IMR-90 (cell line): ENCODE measurements at regions not wholly inside any gene's neighbourhood (a gene's known extent, or its start where the extent isn't known, plus 50 kb on each side); places are given as distances from the start of the nearest gene placed in this dataset.

Experiments used
- ATAC-seq: fragments of 200-7000 bp; cut with Tn5 transposase; 2 replicates; pipeline ENCODE4 v1.9.1; 2020; ENCODE audit warnings: low read depth, mild to moderate bottlenecking, moderate library complexity
- BruUV-seq: library from RNA; stranded (reverse); fragments of 400-500 nt; replicated peaks from 2 replicates; lab custom pipeline; 2021; lab: Mats Ljungman, UMichigan
- CTCF ChIA-PET: fragments of 300-600 bp; formaldehyde crosslinking; extraction: SDS; loops from one replicate; lab custom pipeline; 2021; ENCODE audit warnings: antibody characterized with exemption; lab: Yijun Ruan, JAX
- POLR2A ChIA-PET: fragments of 300-600 bp; sonication (Branson Sonifier 250); formaldehyde crosslinking; loops from one replicate; lab custom pipeline; 2022; ENCODE audit warnings: antibody characterized with exemption; ENCODE audit not compliant: unreplicated experiment; lab: Charles Lee
- DNase-seq: peaks from one replicate; pipeline ENCODE4 v3.0.0; 2013
- H2AFZ ChIP-seq: replicated peaks from 2 replicates; pipeline ENCODE3; 2013; ENCODE audit warnings: low read length, mild to moderate bottlenecking; ENCODE audit not compliant: poor library complexity
- H2AK5ac ChIP-seq: 2 replicates; pipeline ENCODE4 v1.6.1; 2013; ENCODE audit warnings: low read depth, low read length, inconsistent platforms
- H2AK9ac ChIP-seq: replicated peaks from 2 replicates; pipeline ENCODE3; 2013; ENCODE audit warnings: mild to moderate bottlenecking, low read depth, low read length, moderate library complexity; ENCODE audit not compliant: poor library complexity
- H2BK120ac ChIP-seq: 2 replicates; pipeline ENCODE4 v1.6.1; 2013; ENCODE audit warnings: low read depth, low read length, inconsistent platforms
- H2BK15ac ChIP-seq: 3 replicates; pipeline ENCODE4 v1.6.1; 2013; ENCODE audit warnings: low read depth, low read length, inconsistent platforms
- H2BK20ac ChIP-seq: 2 replicates; pipeline ENCODE4 v1.6.1; 2013; ENCODE audit warnings: low read depth, mild to moderate bottlenecking, inconsistent platforms, low read length, moderate library complexity
- H2BK5ac ChIP-seq: 2 replicates; pipeline ENCODE4 v1.6.1; 2013; ENCODE audit warnings: mild to moderate bottlenecking, low read depth, low read length, inconsistent platforms; ENCODE audit not compliant: poor library complexity, severe bottlenecking
- H3K14ac ChIP-seq: replicated peaks from 2 replicates; pipeline ENCODE4 v1.6.1; 2013; ENCODE audit warnings: low read depth, low read length, inconsistent platforms
- H3K18ac ChIP-seq: 2 replicates; pipeline ENCODE4 v1.6.1; 2013; ENCODE audit warnings: low read depth, low read length, control low read depth
- H3K23ac ChIP-seq: 2 replicates; pipeline ENCODE4 v1.6.1; 2013; ENCODE audit warnings: low read depth, low read length, inconsistent platforms
- H3K27ac ChIP-seq: 2 replicates; pipeline ENCODE4 v1.5.1; 2013; ENCODE audit warnings: mild to moderate bottlenecking, control low read depth, low read length; ENCODE audit not compliant: insufficient read depth
- H3K27me3 ChIP-seq: 2 replicates; pipeline ENCODE4 v1.6.1; 2013; ENCODE audit warnings: low read length; ENCODE audit not compliant: control insufficient read depth, insufficient read depth
- H3K36me3 ChIP-seq: 2 replicates; pipeline ENCODE4 v1.6.1; 2013; ENCODE audit warnings: low read length, mixed read lengths; ENCODE audit not compliant: control insufficient read depth, insufficient read depth
- H3K4ac ChIP-seq: 2 replicates; pipeline ENCODE4 v1.6.1; 2013; ENCODE audit warnings: low read depth, low read length, inconsistent platforms
- H3K4me1 ChIP-seq: 2 replicates; pipeline ENCODE4 v1.6.1; 2013; ENCODE audit warnings: low read length, mixed read lengths; ENCODE audit not compliant: control insufficient read depth, insufficient read depth
- H3K4me2 ChIP-seq: 2 replicates; pipeline ENCODE4 v1.6.1; 2013; ENCODE audit warnings: low read depth, mild to moderate bottlenecking, control low read depth, low read length, moderate library complexity
- H3K4me3 ChIP-seq: 2 replicates; pipeline ENCODE4 v1.5.1; 2013; ENCODE audit warnings: low read depth, mild to moderate bottlenecking, control low read depth, low read length, moderate library complexity; ENCODE audit not compliant: insufficient read depth
- H3K56ac ChIP-seq: 2 replicates; pipeline ENCODE4 v1.6.1; 2013; ENCODE audit warnings: low read length, inconsistent platforms; ENCODE audit not compliant: insufficient read depth; ENCODE audit errors: extremely low read depth
- H3K79me1 ChIP-seq, 2 experiments: 2 replicates each; pipeline ENCODE4 v1.6.1; 2013; ENCODE audit warnings: low read length in 2 of 2, inconsistent platforms in 1 of 2, low read depth in 1 of 2
- H3K9ac ChIP-seq: 2 replicates; pipeline ENCODE4 v1.6.1; 2013; ENCODE audit warnings: low read depth, low read length, control low read depth
- H3K9me1 ChIP-seq: 2 replicates; pipeline ENCODE4 v1.6.1; 2013; ENCODE audit warnings: low read length, inconsistent platforms; ENCODE audit not compliant: insufficient read depth
- H3K9me3 ChIP-seq: 2 replicates; pipeline ENCODE4 v1.6.1; 2013; ENCODE audit warnings: low read length; ENCODE audit not compliant: control insufficient read depth, insufficient read depth
- H4K20me1 ChIP-seq: 2 replicates; pipeline ENCODE4 v1.6.1; 2013; ENCODE audit warnings: low read length, inconsistent platforms; ENCODE audit not compliant: insufficient read depth
- H4K5ac ChIP-seq: 2 replicates; pipeline ENCODE4 v1.6.1; 2013; ENCODE audit warnings: mild to moderate bottlenecking, low read depth, low read length, control low read depth
- H4K8ac ChIP-seq, 2 experiments: 2 replicates each; pipeline ENCODE4 v1.6.1; 2013; ENCODE audit warnings: low read depth in 2 of 2, low read length in 2 of 2, control low read depth in 1 of 2, inconsistent platforms in 1 of 2
- H4K91ac ChIP-seq: 2 replicates; pipeline ENCODE4 v1.6.1; 2013; ENCODE audit warnings: low read depth, low read length, inconsistent platforms; ENCODE audit not compliant: insufficient read depth
- CEBPB ChIP-seq: IDR thresholded peaks from 2 replicates; pipeline ENCODE4 v1.6.1; 2012; ENCODE audit warnings: low read depth, low read length, improper control_type of control experiment
- CHD1 ChIP-seq: IDR thresholded peaks from 2 replicates; pipeline ENCODE4 v1.6.1; 2012; ENCODE audit warnings: low read depth, low read length, improper control_type of control experiment
- FOS ChIP-seq: fragments of 150-350 bp; IDR thresholded peaks from 2 replicates; pipeline ENCODE4 v1.6.1; 2016; ENCODE audit warnings: low read depth, low read length
- MAFK ChIP-seq: IDR thresholded peaks from 2 replicates; pipeline ENCODE4 v1.6.1; 2012; ENCODE audit warnings: low read depth, low read length, improper control_type of control experiment
- MAZ ChIP-seq: IDR thresholded peaks from 2 replicates; pipeline ENCODE4 v1.6.1; 2012; ENCODE audit warnings: low read depth, mild to moderate bottlenecking, low read length, improper control_type of control experiment, moderate library complexity, borderline replicate concordance
- NFE2L2 ChIP-seq: fragments of 150-350 bp; IDR thresholded peaks from 2 replicates; pipeline ENCODE4 v1.6.1; 2016; ENCODE audit warnings: low read depth, mild to moderate bottlenecking, low read length
- POLR2A ChIP-seq: IDR thresholded peaks from 2 replicates; pipeline ENCODE4 v1.6.1; 2012; ENCODE audit warnings: mild to moderate bottlenecking, low read depth, low read length
- RAD21 ChIP-seq: IDR thresholded peaks from 2 replicates; pipeline ENCODE4 v1.6.1; 2012; ENCODE audit warnings: low read length, improper control_type of control experiment
- RFX5 ChIP-seq: IDR thresholded peaks from 2 replicates; pipeline ENCODE4 v1.8.0; 2012; ENCODE audit warnings: low read depth, mild to moderate bottlenecking, low read length, moderate library complexity
- dilution Hi-C: fragments of 300-500 bp; cut with HindIII; formaldehyde crosslinking; loops from one replicate; pipeline ENCODE4 v1.14.3; 2018; ENCODE audit warnings: low sequenced_read_pairs; ENCODE audit not compliant: unreplicated experiment
- in situ Hi-C: fragments of 300-500 bp; cut with MboI; formaldehyde crosslinking; loops from 3 replicates; pipeline ENCODE4 v1.14.3; 2019; ENCODE audit warnings: low sequenced_read_pairs, inconsistent platforms, mixed read lengths
- intact Hi-C: fragments of 100-400 bp; cut with micrococcal nuclease; formaldehyde crosslinking; loops from 2 replicates; pipeline ENCODE4 v1.10.0; 2022

GRCh38 chr10:83538047-83538446 lies 601.3 kb upstream of the GHITM start:
- Histone ChIP-seq H2BK15ac (no peak overlapping the region), H2BK20ac (no peak overlapping the region), H3K4me2 (no peak overlapping the region), H3K4me1 (no peaks in the 10 kb centered on the region), H2AK5ac (no peak overlapping the region), H3K27ac (no peak overlapping the region), H3K79me1 (no peaks in the 10 kb centered on the region), H3K9ac (no peak overlapping the region), H4K20me1 (no peaks in the 10 kb centered on the region), H3K27me3 (no peaks in the 10 kb centered on the region), H3K4me3 (no peak overlapping the region), H4K91ac (no peak overlapping the region), H2AFZ (no peak overlapping the region), H3K23ac (no peak overlapping the region), H2BK120ac (no peak overlapping the region), H3K4ac (no peak overlapping the region), H3K9me3 (peaks cover 3% of the 10 kb centered on the region), H2AK9ac (no peak overlapping the region), H3K18ac (no peak overlapping the region), H4K8ac (no peak overlapping the region), H3K14ac (no peak overlapping the region), H3K9me1 (no peaks in the 10 kb centered on the region), H2BK5ac (no peak overlapping the region), H3K36me3 (no peaks in the 10 kb centered on the region), H4K5ac (no peak overlapping the region), H3K56ac (no peak overlapping the region)
- ATAC-seq: no peak
- ChIA-PET POLR2A (no interaction called here), CTCF (no interaction called here)
- dilution Hi-C loops (no loop called here), intact Hi-C loops (no loop called here), in situ Hi-C loops (no loop called here)
- TF ChIP-seq NFE2L2 (no peak), POLR2A (no peak), CHD1 (no peak), MAZ (no peak), FOS (no peak), MAFK (no peak), RAD21 (no peak), RFX5 (no peak), CEBPB (no peak)
- no peak for DNase-seq
- BruUV-seq: no TSS peak
